Left ventricle myocardium inferior (tissue), 1 donor: ENCODE measurements at regions not wholly inside any gene's neighbourhood (a gene's known extent, or its start where the extent isn't known, plus 50 kb on each side); places are given as distances from the start of the nearest gene placed in this dataset.

Experiments used
- DNase-seq: peaks from one replicate; pipeline ENCODE4 v3.0.0-alpha.2; 2020
- H3K27ac ChIP-seq: fragments of 200-600 bp; replicated peaks from 2 replicates; pipeline ENCODE4 v1.8.0; 2021
- H3K27me3 ChIP-seq: fragments of 200-600 bp; 2 replicates; pipeline ENCODE4 v1.8.0; 2021; ENCODE audit warnings: low read depth
- H3K36me3 ChIP-seq: fragments of 200-600 bp; 2 replicates; pipeline ENCODE4 v1.8.0; 2021
- H3K4me1 ChIP-seq: fragments of 200-600 bp; 2 replicates; pipeline ENCODE4 v1.8.0; 2021
- H3K4me3 ChIP-seq: fragments of 200-600 bp; 2 replicates; pipeline ENCODE4 v1.8.0; 2021; ENCODE audit warnings: mild to moderate bottlenecking, moderate library complexity
- H3K9me3 ChIP-seq: fragments of 200-600 bp; replicated peaks from 2 replicates; pipeline ENCODE4 v1.8.0; 2021
- CTCF ChIP-seq: fragments of 200-600 bp; IDR thresholded peaks from 2 replicates; pipeline ENCODE4 v1.8.0; 2021; ENCODE audit warnings: antibody characterized with exemption, mild to moderate bottlenecking, borderline replicate concordance
- intact Hi-C: fragments of 100-400 bp; cut with micrococcal nuclease; formaldehyde crosslinking; loops from one replicate; pipeline ENCODE4 v1.11.0; 2022
- donor health status: DM: no; HTN: yes; CAD: no; lungs with severe emphysema.

GRCh38 chr10:43891241-43891640, 242.6 kb upstream of the ZNF32 start:
- Histone ChIP-seq H3K9me3 (no peaks in the 10 kb centered on the region), H3K27ac (no peak overlapping the region), H3K4me3 (no peak overlapping the region), H3K27me3 (no peaks in the 10 kb centered on the region), H3K4me1 (peaks cover 28% of the 10 kb centered on the region), H3K36me3 (no peaks in the 10 kb centered on the region)
- no peak for TF ChIP-seq CTCF
- intact Hi-C loops, result no loop called here
- DNase-seq, result no peak

GRCh38 chr10:43890124-43890523, 241.4 kb upstream of the ZNF32 start:
- no peak for DNase-seq
- H3K9me3 ChIP-seq, result no peaks in the 10 kb centered on the region
- intact Hi-C loops, result no loop called here
- no peak overlapping the region for H3K27ac ChIP-seq
- H3K4me3 ChIP-seq, result no peak overlapping the region
- peaks cover 22% of the 10 kb centered on the region for H3K4me1 ChIP-seq
- no peaks in the 10 kb centered on the region for H3K27me3 ChIP-seq
- H3K36me3 ChIP-seq, result no peaks in the 10 kb centered on the region
- no peak for TF ChIP-seq CTCF

- no peak overlapping the region for H3K4me3 ChIP-seq
- H3K27ac ChIP-seq, result peak overlapping the region; percentile 11
- no peak for TF ChIP-seq CTCF
- no peaks in the 10 kb centered on the region for H3K36me3 ChIP-seq
- intact Hi-C loops, result no loop called here
- H3K9me3 ChIP-seq, result no peaks in the 10 kb centered on the region
- H3K27me3 ChIP-seq, result no peaks in the 10 kb centered on the region
- DNase-seq, result no peak
- H3K4me1 ChIP-seq, result peaks cover 22% of the 10 kb centered on the region
These were observed 239.9 kb upstream of the ZNF32 start for GRCh38 chr10:43888586-43888985.

GRCh38 chr10:43885842-43886241, 237.2 kb upstream of the ZNF32 start:
- peaks cover 13% of the 10 kb centered on the region for H3K4me1 ChIP-seq
- no peaks in the 10 kb centered on the region for H3K9me3 ChIP-seq
- no peak overlapping the region for H3K27ac ChIP-seq
- H3K4me3 ChIP-seq, result no peak overlapping the region
- no peak for TF ChIP-seq CTCF
- DNase-seq, result no peak
- H3K27me3 ChIP-seq, result no peaks in the 10 kb centered on the region
- intact Hi-C loops, result no loop called here
- H3K36me3 ChIP-seq, result no peaks in the 10 kb centered on the region

GRCh38 chr10:43885252-43885651, 236.6 kb upstream of the ZNF32 start:
- no peak overlapping the region for H3K27ac ChIP-seq
- no peak overlapping the region for H3K4me3 ChIP-seq
- DNase-seq, result no peak
- peaks cover 17% of the 10 kb centered on the region for H3K4me1 ChIP-seq
- no peaks in the 10 kb centered on the region for H3K27me3 ChIP-seq
- no peaks in the 10 kb centered on the region for H3K9me3 ChIP-seq
- no peak for TF ChIP-seq CTCF
- intact Hi-C loops, result no loop called here
- H3K36me3 ChIP-seq, result no peaks in the 10 kb centered on the region
